ENCODE measurements at regions not wholly inside any gene's neighbourhood (a gene's known extent, or its start where the extent isn't known, plus 50 kb on each side); places are given as distances from the start of the nearest gene placed in this dataset.

- BruUV-seq (replicated peaks): no TSS peak
- no peak for TF ChIP-seq EZH2 (IDR thresholded peaks at IDR 0.05; ENCODE audit: low read depth)
- TF ChIP-seq CTCF (conservative IDR thresholded peaks at IDR 0.05): no peak
- intact Hi-C loops (cut with micrococcal nuclease; ENCODE audit: unreplicated experiment): no loop called here
Measured at GRCh38 chr6:77159730-77160129, 303.6 kb downstream of the HTR1B start.

GRCh38 chr6:77151241-77151640 lies 312.1 kb downstream of the HTR1B start:
- no peaks in the 10 kb centered on the region for H3K27me3 ChIP-seq (ENCODE audit: insufficient read depth, low read depth)
- ChIA-PET POLR2A (ENCODE audit: unreplicated experiment) (no interaction called here), CTCF (no interaction called here)
- no peak for DNase-seq
- no peak overlapping the region for H3K27ac ChIP-seq
- H3K79me2 ChIP-seq (ENCODE audit: low read depth): no peaks in the 10 kb centered on the region
- no peak overlapping the region for H2AFZ ChIP-seq
- H3K9me3 ChIP-seq (ENCODE audit: insufficient read depth, low read depth): no peaks in the 10 kb centered on the region
- H3K4me2 ChIP-seq: no peak overlapping the region
- no peaks in the 10 kb centered on the region for H3K9me2 ChIP-seq (ENCODE audit: insufficient read depth)
- no peaks in the 10 kb centered on the region for H3F3A ChIP-seq (ENCODE audit: insufficient read depth, low read depth)
- intact Hi-C loops (cut with micrococcal nuclease; ENCODE audit: unreplicated experiment): no loop called here
- H3K4me3 ChIP-seq: no peak overlapping the region
- H4K20me1 ChIP-seq (ENCODE audit: insufficient read depth): no peaks in the 10 kb centered on the region
- H3K36me3 ChIP-seq (ENCODE audit: low read depth): no peaks in the 10 kb centered on the region
- BruUV-seq (replicated peaks): no TSS peak
- H3K4me1 ChIP-seq (replicated peaks; ENCODE audit: insufficient read depth): no peaks in the 10 kb centered on the region
- TF ChIP-seq EZH2 (IDR thresholded peaks at IDR 0.05; ENCODE audit: low read depth): no peak
- no peak for TF ChIP-seq CTCF (conservative IDR thresholded peaks at IDR 0.05)

More at GRCh38 chr6:77159730-77160129, 303.6 kb downstream of the HTR1B start:
- H3K4me2 ChIP-seq: no peak overlapping the region
- no peaks in the 10 kb centered on the region for H3K9me2 ChIP-seq (ENCODE audit: insufficient read depth)
- H3K27me3 ChIP-seq (ENCODE audit: insufficient read depth, low read depth): no peaks in the 10 kb centered on the region
- no peak for DNase-seq
- no peaks in the 10 kb centered on the region for H3K36me3 ChIP-seq (ENCODE audit: low read depth)
- H3F3A ChIP-seq (ENCODE audit: insufficient read depth, low read depth): no peaks in the 10 kb centered on the region
- H2AFZ ChIP-seq: no peak overlapping the region
- no peak overlapping the region for H3K27ac ChIP-seq
- H4K20me1 ChIP-seq (ENCODE audit: insufficient read depth): no peaks in the 10 kb centered on the region
- H3K9me3 ChIP-seq (ENCODE audit: insufficient read depth, low read depth): no peaks in the 10 kb centered on the region
- no peaks in the 10 kb centered on the region for H3K79me2 ChIP-seq (ENCODE audit: low read depth)
- no peaks in the 10 kb centered on the region for H3K4me1 ChIP-seq (replicated peaks; ENCODE audit: insufficient read depth)
- H3K4me3 ChIP-seq: no peak overlapping the region
- CTCF ChIA-PET: no interaction called here
- POLR2A ChIA-PET (ENCODE audit: unreplicated experiment): no interaction called here

GRCh38 chr6:77150736-77151135 lies 312.6 kb downstream of the HTR1B start:
- H2AFZ ChIP-seq: no peak overlapping the region
- H3K9me2 ChIP-seq (ENCODE audit: insufficient read depth): no peaks in the 10 kb centered on the region
- H3K4me2 ChIP-seq: no peak overlapping the region
- H3K4me1 ChIP-seq (replicated peaks; ENCODE audit: insufficient read depth): no peaks in the 10 kb centered on the region
- H3K79me2 ChIP-seq (ENCODE audit: low read depth): no peaks in the 10 kb centered on the region
- no peaks in the 10 kb centered on the region for H3F3A ChIP-seq (ENCODE audit: insufficient read depth, low read depth)
- TF ChIP-seq CTCF (conservative IDR thresholded peaks at IDR 0.05) (no peak), EZH2 (IDR thresholded peaks at IDR 0.05; ENCODE audit: low read depth) (no peak)
- intact Hi-C loops (cut with micrococcal nuclease; ENCODE audit: unreplicated experiment): no loop called here
- POLR2A ChIA-PET (ENCODE audit: unreplicated experiment): no interaction called here
- no peaks in the 10 kb centered on the region for H3K36me3 ChIP-seq (ENCODE audit: low read depth)
- no peak overlapping the region for H3K4me3 ChIP-seq
- CTCF ChIA-PET: no interaction called here
- no TSS peak for BruUV-seq (replicated peaks)
- no peaks in the 10 kb centered on the region for H4K20me1 ChIP-seq (ENCODE audit: insufficient read depth)
- H3K27ac ChIP-seq: no peak overlapping the region
- no peaks in the 10 kb centered on the region for H3K27me3 ChIP-seq (ENCODE audit: insufficient read depth, low read depth)
- no peak for DNase-seq
- no peaks in the 10 kb centered on the region for H3K9me3 ChIP-seq (ENCODE audit: insufficient read depth, low read depth)
